ENCODE measurements at regions not wholly inside any gene's neighbourhood (a gene's known extent, or its start where the extent isn't known, plus 50 kb on each side); places are given as distances from the start of the nearest gene placed in this dataset.

DNA sequence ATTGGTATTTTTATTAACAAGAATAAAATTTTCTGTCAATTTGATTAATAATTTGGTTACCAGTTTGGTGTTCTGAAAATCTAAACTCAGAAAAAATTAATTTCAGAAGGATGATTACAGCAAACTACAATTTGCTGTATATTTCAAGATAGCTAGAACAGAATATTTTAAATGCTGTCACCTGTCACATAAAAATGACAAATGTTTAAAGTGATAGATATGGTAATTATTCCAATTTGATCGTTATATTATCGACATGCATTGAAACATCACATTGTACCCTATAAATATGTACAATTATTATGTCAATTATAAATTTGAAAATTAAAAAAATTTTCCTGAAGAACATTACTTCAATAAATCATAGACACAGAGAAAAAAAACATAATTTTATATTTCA, 56.9 kb upstream of the SLITRK5 start:
- no peak for DNase-seq
